ENCODE measurements at regions not wholly inside any gene's neighbourhood (a gene's known extent, or its start where the extent isn't known, plus 50 kb on each side); places are given as distances from the start of the nearest gene placed in this dataset.
A peak's percentile ranks its signal among the peaks of the same experiment; 100 is the strongest.

- WGBS, 2 donors: 58 to 63% methylated on average over 3 of the region's 3 CpGs
- no peak for TF ChIP-seq CTCF (IDR thresholded peaks at IDR 0.05)
- no peak for TF ChIP-seq POLR2A (IDR thresholded peaks at IDR 0.05)
- no peak for TF ChIP-seq EP300 (IDR thresholded peaks at IDR 0.05)
Observed at GRCh38 chr3:147614210-147614609, 205.0 kb downstream of the ZIC1 start.

GRCh38 chr3:147615035-147615434 lies 205.9 kb downstream of the ZIC1 start:
- Histone ChIP-seq H3K36me3 (no peaks in the 10 kb centered on the region), H3K4me3 (no peak overlapping the region), H3K9me3 (no peaks in the 10 kb centered on the region), H3K4me1 (peaks cover 0 to 21% (median 1%) of the 10 kb centered on the region in 4 donors), H3K27me3 (no peaks in the 10 kb centered on the region), H3K27ac (no peak overlapping the region)
- DNase-seq (ENCODE audit: low spot score in 2 of 2): no peak
- TF ChIP-seq CTCF (IDR thresholded peaks at IDR 0.05) (no peak), EP300 (IDR thresholded peaks at IDR 0.05) (no peak), POLR2A (IDR thresholded peaks at IDR 0.05) (no peak)
- WGBS, 2 donors: 81 to 82% methylated on average over 4 of the region's 4 CpGs

More at GRCh38 chr3:147614210-147614609, 205.0 kb downstream of the ZIC1 start:
- H3K27me3 ChIP-seq: no peaks in the 10 kb centered on the region
- no peak overlapping the region for H3K27ac ChIP-seq
- H3K36me3 ChIP-seq: no peaks in the 10 kb centered on the region
- no peak overlapping the region for H3K4me3 ChIP-seq
- DNase-seq (ENCODE audit: low spot score in 2 of 2): no peak
- H3K9me3 ChIP-seq: no peaks in the 10 kb centered on the region
- peaks cover 0 to 18% (median 1%) of the 10 kb centered on the region in 4 donors for H3K4me1 ChIP-seq

GRCh38 chr3:147616998-147617619 lies 207.9 kb downstream of the ZIC1 start:
- Histone ChIP-seq H3K27ac (no peak overlapping the region), H3K27me3 (no peaks in the 10 kb centered on the region), H3K9me3 (no peaks in the 10 kb centered on the region), H3K4me3 (no peak overlapping the region), H3K36me3 (no peaks in the 10 kb centered on the region), H3K4me1 (peaks cover 0 to 25% (median 1%) of the 10 kb centered on the region in 4 donors)
- WGBS, 2 donors: 14 to 15% methylated on average over 2 of the region's 2 CpGs
- no peak for TF ChIP-seq EP300 (IDR thresholded peaks at IDR 0.05)
- TF ChIP-seq CTCF (IDR thresholded peaks at IDR 0.05): peak in 1 of 5 experiments; percentile 40
- no peak for DNase-seq (ENCODE audit: low spot score in 2 of 2)

- no peak overlapping the region for H3K4me3 ChIP-seq
- no peaks in the 10 kb centered on the region for H3K9me3 ChIP-seq
- H3K27ac ChIP-seq: no peak overlapping the region
- TF ChIP-seq CTCF (IDR thresholded peaks at IDR 0.05) (no peak), EP300 (IDR thresholded peaks at IDR 0.05) (no peak), POLR2A (IDR thresholded peaks at IDR 0.05) (no peak)
- WGBS, 2 donors: 69 to 72% methylated on average over 4 of the region's 4 CpGs
- H3K27me3 ChIP-seq: no peaks in the 10 kb centered on the region
- no peaks in the 10 kb centered on the region for H3K36me3 ChIP-seq
- H3K4me1 ChIP-seq: peaks cover 0 to 19% (median 1%) of the 10 kb centered on the region in 4 donors
- no peak for DNase-seq (ENCODE audit: low spot score in 2 of 2)
Observed at GRCh38 chr3:147618691-147619090, 209.5 kb downstream of the ZIC1 start.

- Histone ChIP-seq H3K27ac (no peak overlapping the region), H3K4me3 (no peak overlapping the region), H3K36me3 (no peaks in the 10 kb centered on the region), H3K27me3 (no peaks in the 10 kb centered on the region), H3K4me1 (peaks cover 0 to 7% (median 0%) of the 10 kb centered on the region in 4 donors), H3K9me3 (no peaks in the 10 kb centered on the region)
- TF ChIP-seq EP300 (IDR thresholded peaks at IDR 0.05): no peak
- TF ChIP-seq POLR2A (IDR thresholded peaks at IDR 0.05): no peak
- no peak for TF ChIP-seq CTCF (IDR thresholded peaks at IDR 0.05)
- no peak for DNase-seq (ENCODE audit: low spot score in 2 of 2)
- WGBS, 2 donors: 52 to 53% methylated on average over 3 of the region's 3 CpGs
Observed at GRCh38 chr3:147619921-147620560, 210.9 kb downstream of the ZIC1 start.
